ENCODE measurements at regions not wholly inside any gene's neighbourhood (a gene's known extent, or its start where the extent isn't known, plus 50 kb on each side); places are given as distances from the start of the nearest gene placed in this dataset.
"Not testable (repeated sequence)": the region's sequence is repeated elsewhere in the genome, so short reads cannot be mapped to it uniquely, and the experiment has no call there.

DNA sequence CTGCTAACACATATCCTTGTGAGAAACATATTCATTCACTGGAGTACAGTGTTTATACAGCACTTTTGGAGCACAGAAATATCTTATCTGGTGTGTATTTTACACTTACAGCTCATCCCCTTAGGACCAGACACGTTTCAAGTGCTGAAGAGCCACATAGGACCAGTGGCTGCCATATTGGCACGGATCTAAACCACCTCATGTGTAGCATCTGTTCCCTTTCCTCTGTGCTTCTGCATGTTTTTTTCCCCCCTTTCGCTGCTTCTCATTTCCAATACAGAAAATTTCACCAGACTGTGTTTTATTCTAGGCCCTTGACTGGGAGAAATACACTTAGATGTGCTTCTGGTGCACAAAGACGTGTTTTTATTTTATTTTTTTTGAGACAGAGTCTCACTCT lies 69.7 kb upstream of the RBMX start:
- TF ChIP-seq EZH2 (IDR thresholded peaks at IDR 0.05; ENCODE audit: low read length, missing control alignments) = no peak
- TF ChIP-seq, protein P1, sequence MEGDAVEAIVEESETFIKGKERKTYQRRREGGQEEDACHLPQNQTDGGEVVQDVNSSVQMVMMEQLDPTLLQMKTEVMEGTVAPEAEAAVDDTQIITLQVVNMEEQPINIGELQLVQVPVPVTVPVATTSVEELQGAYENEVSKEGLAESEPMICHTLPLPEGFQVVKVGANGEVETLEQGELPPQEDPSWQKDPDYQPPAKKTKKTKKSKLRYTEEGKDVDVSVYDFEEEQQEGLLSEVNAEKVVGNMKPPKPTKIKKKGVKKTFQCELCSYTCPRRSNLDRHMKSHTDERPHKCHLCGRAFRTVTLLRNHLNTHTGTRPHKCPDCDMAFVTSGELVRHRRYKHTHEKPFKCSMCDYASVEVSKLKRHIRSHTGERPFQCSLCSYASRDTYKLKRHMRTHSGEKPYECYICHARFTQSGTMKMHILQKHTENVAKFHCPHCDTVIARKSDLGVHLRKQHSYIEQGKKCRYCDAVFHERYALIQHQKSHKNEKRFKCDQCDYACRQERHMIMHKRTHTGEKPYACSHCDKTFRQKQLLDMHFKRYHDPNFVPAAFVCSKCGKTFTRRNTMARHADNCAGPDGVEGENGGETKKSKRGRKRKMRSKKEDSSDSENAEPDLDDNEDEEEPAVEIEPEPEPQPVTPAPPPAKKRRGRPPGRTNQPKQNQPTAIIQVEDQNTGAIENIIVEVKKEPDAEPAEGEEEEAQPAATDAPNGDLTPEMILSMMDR (conservative IDR thresholded peaks at IDR 0.05 in 1 of 2, IDR thresholded peaks at IDR 0.05 in 1 of 2; ENCODE audit: low read depth in 1 of 2, low read length in 2 of 2) = no peak
- DNase-seq (ENCODE audit: low read depth in 2 of 2) = no peak
- no peaks in the 10 kb centered on the region for H3K9me3 ChIP-seq (ENCODE audit: control insufficient read depth, insufficient read depth, low read depth, low read length)
- H3K79me2 ChIP-seq (ENCODE audit: control insufficient read depth, insufficient read depth, low read length) = no peaks in the 10 kb centered on the region
- no peak overlapping the region for H2AFZ ChIP-seq (ENCODE audit: low read length)
- H3K4me3 ChIP-seq (replicated peaks in 1 of 4; ENCODE audit: control extremely low read depth in 1 of 4, insufficient read depth in 1 of 4, low read depth in 3 of 4, low read length in 4 of 4) = no peak overlapping the region
- no peak overlapping the region for H3K9ac ChIP-seq (ENCODE audit: insufficient read depth, low read length)
- H3K27me3 ChIP-seq (ENCODE audit: control insufficient read depth, insufficient read depth, low read length) = no peaks in the 10 kb centered on the region
- no peaks in the 10 kb centered on the region for H3K36me3 ChIP-seq (ENCODE audit: control insufficient read depth, insufficient read depth, low read length)
- no peak overlapping the region for H3K4me2 ChIP-seq (ENCODE audit: extremely low read depth, insufficient read depth, low read length)
- H4K20me1 ChIP-seq (ENCODE audit: control insufficient read depth, extremely low read depth, insufficient read depth, low read length) = no peaks in the 10 kb centered on the region
- no peaks in the 10 kb centered on the region for H3K4me1 ChIP-seq (ENCODE audit: control insufficient read depth, extremely low read depth, insufficient read depth, low read length)
- H3K27ac ChIP-seq (ENCODE audit: insufficient read depth, low read length) = no peak overlapping the region

GRCh38 chrX:136941396-136942337 lies 61.1 kb upstream of the RBMX start:
- Histone ChIP-seq H2AFZ (ENCODE audit: low read length) (no peak overlapping the region), H4K20me1 (ENCODE audit: control insufficient read depth, extremely low read depth, insufficient read depth, low read length) (no peaks in the 10 kb centered on the region), H3K79me2 (ENCODE audit: control insufficient read depth, insufficient read depth, low read length) (no peaks in the 10 kb centered on the region), H3K4me3 (replicated peaks in 1 of 4; ENCODE audit: control extremely low read depth in 1 of 4, insufficient read depth in 1 of 4, low read depth in 3 of 4, low read length in 4 of 4) (no peak overlapping the region), H3K36me3 (ENCODE audit: control insufficient read depth, insufficient read depth, low read length) (no peaks in the 10 kb centered on the region), H3K9ac (ENCODE audit: insufficient read depth, low read length) (no peak overlapping the region), H3K4me1 (ENCODE audit: control insufficient read depth, extremely low read depth, insufficient read depth, low read length) (no peaks in the 10 kb centered on the region), H3K27me3 (ENCODE audit: control insufficient read depth, insufficient read depth, low read length) (no peaks in the 10 kb centered on the region), H3K27ac (ENCODE audit: insufficient read depth, low read length) (no peak overlapping the region), H3K4me2 (ENCODE audit: extremely low read depth, insufficient read depth, low read length) (no peak overlapping the region), H3K9me3 (ENCODE audit: control insufficient read depth, insufficient read depth, low read depth, low read length) (no peaks in the 10 kb centered on the region)
- no peak for DNase-seq (ENCODE audit: low read depth in 2 of 2)
- TF ChIP-seq, protein P1 (conservative IDR thresholded peaks at IDR 0.05 in 1 of 2, IDR thresholded peaks at IDR 0.05 in 1 of 2; ENCODE audit: low read depth in 1 of 2, low read length in 2 of 2) = no peak
- TF ChIP-seq EZH2 (IDR thresholded peaks at IDR 0.05; ENCODE audit: low read length, missing control alignments) = no peak

DNA sequence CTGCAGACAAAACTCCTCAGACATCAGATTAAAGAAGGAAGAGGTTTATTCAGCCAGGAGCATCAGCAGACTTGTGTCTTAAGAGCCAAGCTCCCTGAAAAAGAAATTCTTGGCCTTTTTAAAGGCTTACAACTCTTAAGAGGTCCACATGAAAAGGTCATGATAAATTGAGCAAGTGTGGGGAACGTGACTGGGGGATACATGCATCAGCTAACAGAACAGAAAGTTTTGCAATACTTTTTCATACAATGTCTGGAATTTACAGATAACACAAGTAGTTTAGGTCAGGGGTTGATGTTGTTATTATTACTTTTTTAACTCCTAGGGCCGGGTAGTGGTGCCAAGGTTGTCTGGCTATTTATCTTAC lies 55.6 kb upstream of the RBMX start:
- Histone ChIP-seq H3K4me2 (ENCODE audit: extremely low read depth, insufficient read depth, low read length) (no peak overlapping the region), H2AFZ (ENCODE audit: low read length) (no peak overlapping the region), H3K27ac (ENCODE audit: insufficient read depth, low read length) (no peak overlapping the region), H3K79me2 (ENCODE audit: control insufficient read depth, insufficient read depth, low read length) (no peaks in the 10 kb centered on the region), H3K9ac (ENCODE audit: insufficient read depth, low read length) (no peak overlapping the region), H3K9me3 (ENCODE audit: control insufficient read depth, insufficient read depth, low read depth, low read length) (no peaks in the 10 kb centered on the region), H3K4me3 (replicated peaks in 1 of 4; ENCODE audit: control extremely low read depth in 1 of 4, insufficient read depth in 1 of 4, low read depth in 3 of 4, low read length in 4 of 4) (no peak overlapping the region), H3K36me3 (ENCODE audit: control insufficient read depth, insufficient read depth, low read length) (no peaks in the 10 kb centered on the region), H4K20me1 (ENCODE audit: control insufficient read depth, extremely low read depth, insufficient read depth, low read length) (no peaks in the 10 kb centered on the region), H3K27me3 (ENCODE audit: control insufficient read depth, insufficient read depth, low read length) (no peaks in the 10 kb centered on the region), H3K4me1 (ENCODE audit: control insufficient read depth, extremely low read depth, insufficient read depth, low read length) (no peaks in the 10 kb centered on the region)
- peak in 1 of 2 donors; percentile 30 for DNase-seq (ENCODE audit: low read depth in 2 of 2)
- no peak for TF ChIP-seq EZH2 (IDR thresholded peaks at IDR 0.05; ENCODE audit: low read length, missing control alignments)
- TF ChIP-seq, protein P1 (conservative IDR thresholded peaks at IDR 0.05 in 1 of 2, IDR thresholded peaks at IDR 0.05 in 1 of 2; ENCODE audit: low read depth in 1 of 2, low read length in 2 of 2) = no peak

- not testable (repeated sequence) for H3K27me3 ChIP-seq (ENCODE audit: control insufficient read depth, insufficient read depth, low read length); H3K36me3 ChIP-seq (ENCODE audit: control insufficient read depth, insufficient read depth, low read length); DNase-seq (ENCODE audit: low read depth in 2 of 2); H3K27ac ChIP-seq (ENCODE audit: insufficient read depth, low read length); H4K20me1 ChIP-seq (ENCODE audit: control insufficient read depth, extremely low read depth, insufficient read depth, low read length); H3K4me3 ChIP-seq (replicated peaks in 1 of 4; ENCODE audit: control extremely low read depth in 1 of 4, insufficient read depth in 1 of 4, low read depth in 3 of 4, low read length in 4 of 4); H3K9me3 ChIP-seq (ENCODE audit: control insufficient read depth, insufficient read depth, low read depth, low read length); H3K4me1 ChIP-seq (ENCODE audit: control insufficient read depth, extremely low read depth, insufficient read depth, low read length); H3K9ac ChIP-seq (ENCODE audit: insufficient read depth, low read length); H2AFZ ChIP-seq (ENCODE audit: low read length); H3K4me2 ChIP-seq (ENCODE audit: extremely low read depth, insufficient read depth, low read length); H3K79me2 ChIP-seq (ENCODE audit: control insufficient read depth, insufficient read depth, low read length)
Observed at GRCh38 chrX:136935533-136936182, 55.1 kb upstream of the RBMX start.
